ENCODE measurements at regions not wholly inside any gene's neighbourhood (a gene's known extent, or its start where the extent isn't known, plus 50 kb on each side); places are given as distances from the start of the nearest gene placed in this dataset.

DNA sequence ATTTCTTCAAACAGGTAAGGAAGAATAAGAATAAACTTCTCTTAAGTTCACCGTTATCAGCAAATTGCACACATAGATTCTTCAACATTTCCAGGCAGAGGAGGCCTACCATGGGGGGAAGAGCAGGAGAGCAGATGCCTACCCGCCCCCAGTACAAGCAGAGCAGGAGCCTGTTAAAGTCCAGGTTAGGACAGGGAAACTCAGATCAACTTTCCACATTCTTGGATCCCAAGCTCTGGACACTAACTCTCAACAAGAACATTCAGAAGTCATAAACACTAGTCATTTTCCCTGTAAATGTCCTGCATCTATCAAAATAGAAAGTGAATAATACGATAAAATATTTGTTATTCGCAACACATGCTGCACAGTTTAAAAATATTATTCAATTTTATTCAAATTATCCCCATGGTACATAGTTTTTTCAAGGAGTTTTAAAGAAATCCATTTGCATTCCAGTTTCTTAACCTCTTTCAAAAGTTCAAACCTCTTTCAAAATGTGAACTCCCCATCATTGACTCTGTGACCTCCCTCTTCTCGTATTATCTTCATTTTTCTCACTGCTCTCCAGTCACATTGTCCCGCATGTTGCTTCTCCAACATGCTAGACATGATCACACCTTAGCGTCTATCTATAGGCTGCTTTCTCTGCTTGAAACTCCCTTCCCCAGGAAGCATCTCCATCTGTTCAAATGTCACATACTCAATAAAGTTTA lies 185.2 kb upstream of the NEIL3 start:
- H3K36me3 ChIP-seq (ENCODE audit: control insufficient read depth, insufficient read depth, low read length), result no peaks in the 10 kb centered on the region
- no peaks in the 10 kb centered on the region for H3K27me3 ChIP-seq (ENCODE audit: control insufficient read depth, insufficient read depth, low read length)
- TF ChIP-seq, protein P1, sequence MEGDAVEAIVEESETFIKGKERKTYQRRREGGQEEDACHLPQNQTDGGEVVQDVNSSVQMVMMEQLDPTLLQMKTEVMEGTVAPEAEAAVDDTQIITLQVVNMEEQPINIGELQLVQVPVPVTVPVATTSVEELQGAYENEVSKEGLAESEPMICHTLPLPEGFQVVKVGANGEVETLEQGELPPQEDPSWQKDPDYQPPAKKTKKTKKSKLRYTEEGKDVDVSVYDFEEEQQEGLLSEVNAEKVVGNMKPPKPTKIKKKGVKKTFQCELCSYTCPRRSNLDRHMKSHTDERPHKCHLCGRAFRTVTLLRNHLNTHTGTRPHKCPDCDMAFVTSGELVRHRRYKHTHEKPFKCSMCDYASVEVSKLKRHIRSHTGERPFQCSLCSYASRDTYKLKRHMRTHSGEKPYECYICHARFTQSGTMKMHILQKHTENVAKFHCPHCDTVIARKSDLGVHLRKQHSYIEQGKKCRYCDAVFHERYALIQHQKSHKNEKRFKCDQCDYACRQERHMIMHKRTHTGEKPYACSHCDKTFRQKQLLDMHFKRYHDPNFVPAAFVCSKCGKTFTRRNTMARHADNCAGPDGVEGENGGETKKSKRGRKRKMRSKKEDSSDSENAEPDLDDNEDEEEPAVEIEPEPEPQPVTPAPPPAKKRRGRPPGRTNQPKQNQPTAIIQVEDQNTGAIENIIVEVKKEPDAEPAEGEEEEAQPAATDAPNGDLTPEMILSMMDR (IDR thresholded peaks at IDR 0.05; ENCODE audit: insufficient read depth, low read length, poor library complexity, severe bottlenecking), result no peak
- H3K4me3 ChIP-seq (ENCODE audit: low read depth, low read length), result no peak overlapping the region
- no peak for DNase-seq (ENCODE audit: low read depth)

- no peaks in the 10 kb centered on the region for H3K36me3 ChIP-seq (ENCODE audit: control insufficient read depth, insufficient read depth, low read length)
- no peak overlapping the region for H3K4me3 ChIP-seq (ENCODE audit: low read depth, low read length)
- TF ChIP-seq, protein P1 (IDR thresholded peaks at IDR 0.05; ENCODE audit: insufficient read depth, low read length, poor library complexity, severe bottlenecking), result no peak
- H3K27me3 ChIP-seq (ENCODE audit: control insufficient read depth, insufficient read depth, low read length), result no peaks in the 10 kb centered on the region
- no peak for DNase-seq (ENCODE audit: low read depth)
Measured at GRCh38 chr4:177125656-177126055, 184.0 kb upstream of the NEIL3 start.

GRCh38 chr4:177127658-177128057 lies 182.0 kb upstream of the NEIL3 start:
- H3K27me3 ChIP-seq (ENCODE audit: control insufficient read depth, insufficient read depth, low read length), result no peaks in the 10 kb centered on the region
- TF ChIP-seq, protein P1 (IDR thresholded peaks at IDR 0.05; ENCODE audit: insufficient read depth, low read length, poor library complexity, severe bottlenecking), result no peak
- no peak for DNase-seq (ENCODE audit: low read depth)
- no peak overlapping the region for H3K4me3 ChIP-seq (ENCODE audit: low read depth, low read length)
- no peaks in the 10 kb centered on the region for H3K36me3 ChIP-seq (ENCODE audit: control insufficient read depth, insufficient read depth, low read length)

DNA sequence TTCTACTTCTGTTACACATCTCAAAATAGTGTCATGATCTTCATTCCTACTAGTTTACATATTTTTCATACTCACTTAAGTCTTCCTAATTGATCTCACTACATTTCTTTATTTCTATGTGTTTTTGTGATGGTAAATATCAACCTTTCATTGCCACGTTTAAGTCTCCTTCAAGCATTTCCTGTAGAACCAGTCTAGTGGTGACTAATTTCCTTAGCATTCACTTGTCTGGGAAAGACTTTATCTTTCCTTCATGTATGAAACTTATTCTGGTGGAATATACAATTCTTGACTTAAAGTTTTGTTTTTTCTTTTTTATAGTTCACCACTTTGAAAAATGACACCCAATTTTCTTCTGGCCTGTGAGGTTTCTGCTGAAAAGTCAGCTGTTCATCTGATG lies 181.4 kb upstream of the NEIL3 start:
- no peak overlapping the region for H3K4me3 ChIP-seq (ENCODE audit: low read depth, low read length)
- no peaks in the 10 kb centered on the region for H3K36me3 ChIP-seq (ENCODE audit: control insufficient read depth, insufficient read depth, low read length)
- TF ChIP-seq, protein P1 (IDR thresholded peaks at IDR 0.05; ENCODE audit: insufficient read depth, low read length, poor library complexity, severe bottlenecking), result no peak
- no peak for DNase-seq (ENCODE audit: low read depth)
- H3K27me3 ChIP-seq (ENCODE audit: control insufficient read depth, insufficient read depth, low read length), result no peaks in the 10 kb centered on the region

- TF ChIP-seq, protein P1 (IDR thresholded peaks at IDR 0.05; ENCODE audit: insufficient read depth, low read length, poor library complexity, severe bottlenecking), result no peak
- DNase-seq (ENCODE audit: low read depth), result no peak
- no peak overlapping the region for H3K4me3 ChIP-seq (ENCODE audit: low read depth, low read length)
Measured at GRCh38 chr4:177131736-177132135, 177.9 kb upstream of the NEIL3 start.

GRCh38 chr4:177147668-177148067 lies 162.0 kb upstream of the NEIL3 start:
- H3K4me3 ChIP-seq (ENCODE audit: low read depth, low read length), result no peak overlapping the region
- TF ChIP-seq, protein P1 (IDR thresholded peaks at IDR 0.05; ENCODE audit: insufficient read depth, low read length, poor library complexity, severe bottlenecking), result no peak
- no peaks in the 10 kb centered on the region for H3K27me3 ChIP-seq (ENCODE audit: control insufficient read depth, insufficient read depth, low read length)
- H3K36me3 ChIP-seq (ENCODE audit: control insufficient read depth, insufficient read depth, low read length), result no peaks in the 10 kb centered on the region
- no peak for DNase-seq (ENCODE audit: low read depth)

More at GRCh38 chr4:177131736-177132135, 177.9 kb upstream of the NEIL3 start:
- H3K36me3 ChIP-seq (ENCODE audit: control insufficient read depth, insufficient read depth, low read length), result no peaks in the 10 kb centered on the region
- no peaks in the 10 kb centered on the region for H3K27me3 ChIP-seq (ENCODE audit: control insufficient read depth, insufficient read depth, low read length)
